ENCODE measurements at regions not wholly inside any gene's neighbourhood (a gene's known extent, or its start where the extent isn't known, plus 50 kb on each side); places are given as distances from the start of the nearest gene placed in this dataset.
A peak's percentile ranks its signal among the peaks of the same experiment; 100 is the strongest.
"Not testable (repeated sequence)": the region's sequence is repeated elsewhere in the genome, so short reads cannot be mapped to it uniquely, and the experiment has no call there.

- TF ChIP-seq, protein P1, sequence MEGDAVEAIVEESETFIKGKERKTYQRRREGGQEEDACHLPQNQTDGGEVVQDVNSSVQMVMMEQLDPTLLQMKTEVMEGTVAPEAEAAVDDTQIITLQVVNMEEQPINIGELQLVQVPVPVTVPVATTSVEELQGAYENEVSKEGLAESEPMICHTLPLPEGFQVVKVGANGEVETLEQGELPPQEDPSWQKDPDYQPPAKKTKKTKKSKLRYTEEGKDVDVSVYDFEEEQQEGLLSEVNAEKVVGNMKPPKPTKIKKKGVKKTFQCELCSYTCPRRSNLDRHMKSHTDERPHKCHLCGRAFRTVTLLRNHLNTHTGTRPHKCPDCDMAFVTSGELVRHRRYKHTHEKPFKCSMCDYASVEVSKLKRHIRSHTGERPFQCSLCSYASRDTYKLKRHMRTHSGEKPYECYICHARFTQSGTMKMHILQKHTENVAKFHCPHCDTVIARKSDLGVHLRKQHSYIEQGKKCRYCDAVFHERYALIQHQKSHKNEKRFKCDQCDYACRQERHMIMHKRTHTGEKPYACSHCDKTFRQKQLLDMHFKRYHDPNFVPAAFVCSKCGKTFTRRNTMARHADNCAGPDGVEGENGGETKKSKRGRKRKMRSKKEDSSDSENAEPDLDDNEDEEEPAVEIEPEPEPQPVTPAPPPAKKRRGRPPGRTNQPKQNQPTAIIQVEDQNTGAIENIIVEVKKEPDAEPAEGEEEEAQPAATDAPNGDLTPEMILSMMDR (IDR thresholded peaks at IDR 0.05; ENCODE audit: extremely low read depth, insufficient read depth, missing control alignments): no peak
- no peak for DNase-seq (ENCODE audit: low spot score)
- in situ Hi-C loops (cut with MboI; ENCODE audit: low pct_unique_long_range_greater_than_20kb, low sequenced_read_pairs, unreplicated experiment): no loop called here
These were observed 152.5 kb upstream of the COX7C start for GRCh38 chr5:86465052-86465838.

GRCh38 chr5:86466721-86467120, 151.0 kb upstream of the COX7C start:
- DNase-seq (ENCODE audit: low spot score): not testable (repeated sequence)

GRCh38 chr5:86482008-86482407, 135.7 kb upstream of the COX7C start:
- no peak for DNase-seq (ENCODE audit: low spot score)
- TF ChIP-seq, protein P1 (IDR thresholded peaks at IDR 0.05; ENCODE audit: extremely low read depth, insufficient read depth, missing control alignments): no peak
- in situ Hi-C loops (cut with MboI; ENCODE audit: low pct_unique_long_range_greater_than_20kb, low sequenced_read_pairs, unreplicated experiment): no loop called here

More at GRCh38 chr5:86466721-86467120, 151.0 kb upstream of the COX7C start:
- in situ Hi-C loops (cut with MboI; ENCODE audit: low pct_unique_long_range_greater_than_20kb, low sequenced_read_pairs, unreplicated experiment): not testable (repeated sequence)

DNA sequence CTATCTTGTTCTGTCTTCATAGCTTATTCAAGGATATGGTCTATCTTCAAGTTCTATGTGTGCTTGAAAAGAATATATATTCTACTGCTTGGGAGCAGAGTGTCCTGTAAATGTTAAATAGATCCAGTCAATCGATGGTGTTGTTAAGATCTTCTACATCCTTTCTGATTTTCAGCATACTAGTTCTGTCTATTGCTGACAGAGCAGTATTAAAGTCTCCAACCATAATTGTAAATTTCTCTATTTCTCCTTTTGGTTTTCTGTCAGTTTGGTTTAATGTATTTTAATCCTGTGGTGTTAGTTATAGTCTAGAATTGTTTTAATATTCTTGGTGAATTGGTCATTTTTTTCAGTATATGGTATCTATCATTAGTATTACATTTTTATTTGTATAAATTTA, 124.0 kb upstream of the COX7C start:
- DNase-seq (ENCODE audit: low spot score): no peak
- TF ChIP-seq, protein P1 (IDR thresholded peaks at IDR 0.05; ENCODE audit: extremely low read depth, insufficient read depth, missing control alignments): no peak
- in situ Hi-C loops (cut with MboI; ENCODE audit: low pct_unique_long_range_greater_than_20kb, low sequenced_read_pairs, unreplicated experiment): no loop called here

- DNase-seq (ENCODE audit: low spot score): no peak
- in situ Hi-C loops (cut with MboI; ENCODE audit: low pct_unique_long_range_greater_than_20kb, low sequenced_read_pairs, unreplicated experiment): no loop called here
- TF ChIP-seq, protein P1 (IDR thresholded peaks at IDR 0.05; ENCODE audit: extremely low read depth, insufficient read depth, missing control alignments): peak; percentile 12
These were observed 116.8 kb upstream of the COX7C start for GRCh38 chr5:86500947-86501346.

- in situ Hi-C loops (cut with MboI; ENCODE audit: low pct_unique_long_range_greater_than_20kb, low sequenced_read_pairs, unreplicated experiment): no loop called here
- TF ChIP-seq, protein P1 (IDR thresholded peaks at IDR 0.05; ENCODE audit: extremely low read depth, insufficient read depth, missing control alignments): no peak
- DNase-seq (ENCODE audit: low spot score): no peak
These were observed 110.2 kb upstream of the COX7C start for GRCh38 chr5:86507574-86507973.

- DNase-seq (ENCODE audit: low spot score); in situ Hi-C loops (cut with MboI; ENCODE audit: low pct_unique_long_range_greater_than_20kb, low sequenced_read_pairs, unreplicated experiment): not testable (repeated sequence)
These were observed 107.3 kb upstream of the COX7C start for GRCh38 chr5:86510330-86510915.
